SK-N-SH treated with all-trans-retinoic acid at 6 μM for 48 hours (cell line): ENCODE measurements at regions not wholly inside any gene's neighbourhood (a gene's known extent, or its start where the extent isn't known, plus 50 kb on each side); places are given as distances from the start of the nearest gene placed in this dataset.

Source experiments
- ARNTL ChIP-seq: fragments of 450-650 bp; formaldehyde crosslinking; IDR thresholded peaks from 2 replicates; pipeline ENCODE4 v1.5.0; 2020; ENCODE audit warnings: low read depth, mild to moderate bottlenecking, moderate library complexity, borderline replicate concordance
- GLIS3 ChIP-seq: fragments of 250-450 bp; sonication (Bioruptor Pico); IDR thresholded peaks from 2 replicates; pipeline ENCODE4 v1.5.0; 2020; ENCODE audit warnings: mild to moderate bottlenecking, moderate library complexity
- ISL1 ChIP-seq: fragments of 250-450 bp; sonication (Bioruptor Pico); IDR thresholded peaks from 2 replicates; pipeline ENCODE4 v2.1.2; 2022; ENCODE audit warnings: mild to moderate bottlenecking, moderate library complexity
- OSR1 ChIP-seq: fragments of 250-450 bp; sonication (Bioruptor Pico); IDR thresholded peaks from 2 replicates; pipeline ENCODE4 v1.8.0; 2022; ENCODE audit warnings: moderate library complexity, mild to moderate bottlenecking, inconsistent platforms
- RARB ChIP-seq: fragments of 250-450 bp; sonication (Bioruptor Pico); IDR thresholded peaks from 2 replicates; pipeline ENCODE4 v1.8.0; 2021; ENCODE audit warnings: mild to moderate bottlenecking, moderate library complexity
- TCF4 ChIP-seq: fragments of 250-450 bp; sonication (Bioruptor Pico); IDR thresholded peaks from 2 replicates; pipeline ENCODE4 v1.8.0; 2021; ENCODE audit warnings: mild to moderate bottlenecking, moderate library complexity, borderline replicate concordance
- ZFP30 ChIP-seq: fragments of 450-650 bp; formaldehyde crosslinking; IDR thresholded peaks from 2 replicates; pipeline ENCODE4 v1.5.0; 2022; ENCODE audit warnings: mild to moderate bottlenecking, moderate library complexity
- ZNF565 ChIP-seq: fragments of 450-650 bp; formaldehyde crosslinking; conservative IDR thresholded peaks from 2 replicates; pipeline ENCODE4 v1.5.0; 2020; ENCODE audit warnings: low read depth, mild to moderate bottlenecking, moderate library complexity
- TF ChIP-seq, protein P1 (sequence below): fragments of 250-450 bp; sonication (Bioruptor Pico); IDR thresholded peaks from 2 replicates; pipeline ENCODE4 v1.8.0; 2020; ENCODE audit warnings: mild to moderate bottlenecking, moderate library complexity, borderline replicate concordance
- TF ChIP-seq, protein P2 (sequence below): fragments of 250-450 bp; sonication (Bioruptor Pico); IDR thresholded peaks from 2 replicates; pipeline ENCODE4 v1.5.1; 2021; ENCODE audit warnings: mild to moderate bottlenecking, moderate library complexity

DNA sequence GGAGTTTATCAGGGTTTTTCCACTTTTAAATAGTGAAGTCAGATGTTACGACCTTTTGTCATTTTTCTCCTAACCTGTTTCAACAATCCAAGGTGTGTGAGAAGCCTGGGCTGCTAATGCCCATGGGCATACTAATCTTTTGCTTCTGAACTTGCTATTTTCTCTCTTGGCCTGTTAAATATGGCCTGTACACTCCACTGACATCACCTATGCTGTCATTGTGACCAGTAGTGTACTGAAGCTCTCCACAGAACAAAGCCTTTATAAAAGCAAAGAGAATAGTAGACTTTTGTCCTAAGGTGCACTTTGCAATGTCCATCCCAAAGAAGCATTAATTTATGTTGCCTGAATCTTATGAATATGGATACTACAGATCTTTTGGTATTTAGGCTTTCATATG, 1490.5 kb downstream of the STIM2 start:
- TF ChIP-seq TCF4 (CRISPR knock-in tag) (no peak), GLIS3 (CRISPR knock-in tag) (no peak), OSR1 (no peak), RARB (CRISPR knock-in tag) (no peak), ARNTL (no peak), ZFP30 (no peak), ISL1 (CRISPR knock-in tag) (no peak), ZNF565 (CRISPR knock-in tag) (no peak)
- TF ChIP-seq, protein P1, sequence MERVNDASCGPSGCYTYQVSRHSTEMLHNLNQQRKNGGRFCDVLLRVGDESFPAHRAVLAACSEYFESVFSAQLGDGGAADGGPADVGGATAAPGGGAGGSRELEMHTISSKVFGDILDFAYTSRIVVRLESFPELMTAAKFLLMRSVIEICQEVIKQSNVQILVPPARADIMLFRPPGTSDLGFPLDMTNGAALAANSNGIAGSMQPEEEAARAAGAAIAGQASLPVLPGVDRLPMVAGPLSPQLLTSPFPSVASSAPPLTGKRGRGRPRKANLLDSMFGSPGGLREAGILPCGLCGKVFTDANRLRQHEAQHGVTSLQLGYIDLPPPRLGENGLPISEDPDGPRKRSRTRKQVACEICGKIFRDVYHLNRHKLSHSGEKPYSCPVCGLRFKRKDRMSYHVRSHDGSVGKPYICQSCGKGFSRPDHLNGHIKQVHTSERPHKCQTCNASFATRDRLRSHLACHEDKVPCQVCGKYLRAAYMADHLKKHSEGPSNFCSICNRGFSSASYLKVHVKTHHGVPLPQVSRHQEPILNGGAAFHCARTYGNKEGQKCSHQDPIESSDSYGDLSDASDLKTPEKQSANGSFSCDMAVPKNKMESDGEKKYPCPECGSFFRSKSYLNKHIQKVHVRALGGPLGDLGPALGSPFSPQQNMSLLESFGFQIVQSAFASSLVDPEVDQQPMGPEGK (CRISPR knock-in tag): no peak
- TF ChIP-seq, protein P2, sequence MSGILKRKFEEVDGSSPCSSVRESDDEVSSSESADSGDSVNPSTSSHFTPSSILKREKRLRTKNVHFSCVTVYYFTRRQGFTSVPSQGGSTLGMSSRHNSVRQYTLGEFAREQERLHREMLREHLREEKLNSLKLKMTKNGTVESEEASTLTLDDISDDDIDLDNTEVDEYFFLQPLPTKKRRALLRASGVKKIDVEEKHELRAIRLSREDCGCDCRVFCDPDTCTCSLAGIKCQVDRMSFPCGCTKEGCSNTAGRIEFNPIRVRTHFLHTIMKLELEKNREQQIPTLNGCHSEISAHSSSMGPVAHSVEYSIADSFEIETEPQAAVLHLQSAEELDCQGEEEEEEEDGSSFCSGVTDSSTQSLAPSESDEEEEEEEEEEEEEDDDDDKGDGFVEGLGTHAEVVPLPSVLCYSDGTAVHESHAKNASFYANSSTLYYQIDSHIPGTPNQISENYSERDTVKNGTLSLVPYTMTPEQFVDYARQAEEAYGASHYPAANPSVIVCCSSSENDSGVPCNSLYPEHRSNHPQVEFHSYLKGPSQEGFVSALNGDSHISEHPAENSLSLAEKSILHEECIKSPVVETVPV: no peak
